SK-N-SH treated with all-trans-retinoic acid at 6 μM for 48 hours (cell line): ENCODE measurements at regions not wholly inside any gene's neighbourhood (a gene's known extent, or its start where the extent isn't known, plus 50 kb on each side); places are given as distances from the start of the nearest gene placed in this dataset.
"Not testable (repeated sequence)": the region's sequence is repeated elsewhere in the genome, so short reads cannot be mapped to it uniquely, and the experiment has no call there.

Experiments
- ATAC-seq: fragments of 200-7000 bp; cut with Tn5 transposase; 3 replicates; pipeline ENCODE4 v1.9.1; 2020; ENCODE audit warnings: mild to moderate bottlenecking, moderate library complexity
- ARNTL ChIP-seq: fragments of 450-650 bp; formaldehyde crosslinking; IDR thresholded peaks from 2 replicates; pipeline ENCODE4 v1.5.0; 2020; ENCODE audit warnings: low read depth, mild to moderate bottlenecking, moderate library complexity, borderline replicate concordance
- BACH2 ChIP-seq: fragments of 250-450 bp; sonication (Bioruptor Pico); IDR thresholded peaks from 2 replicates; pipeline ENCODE4 v1.9.0; 2021; ENCODE audit warnings: mild to moderate bottlenecking, borderline replicate concordance
- CSDC2 ChIP-seq: fragments of 250-450 bp; sonication (Bioruptor Pico); IDR thresholded peaks from 2 replicates; pipeline ENCODE4 v1.5.0; 2020; ENCODE audit warnings: mild to moderate bottlenecking, moderate library complexity
- ESRRG ChIP-seq: fragments of 250-450 bp; sonication (Bioruptor Pico); IDR thresholded peaks from 2 replicates; pipeline ENCODE4 v1.6.1; 2021; ENCODE audit warnings: mild to moderate bottlenecking
- GLIS3 ChIP-seq: fragments of 250-450 bp; sonication (Bioruptor Pico); IDR thresholded peaks from 2 replicates; pipeline ENCODE4 v1.5.0; 2020; ENCODE audit warnings: mild to moderate bottlenecking, moderate library complexity
- ISL1 ChIP-seq: fragments of 250-450 bp; sonication (Bioruptor Pico); IDR thresholded peaks from 2 replicates; pipeline ENCODE4 v2.1.2; 2022; ENCODE audit warnings: mild to moderate bottlenecking, moderate library complexity
- OSR1 ChIP-seq: fragments of 250-450 bp; sonication (Bioruptor Pico); IDR thresholded peaks from 2 replicates; pipeline ENCODE4 v1.8.0; 2022; ENCODE audit warnings: moderate library complexity, mild to moderate bottlenecking, inconsistent platforms
- PPARA ChIP-seq: fragments of 250-450 bp; sonication (Bioruptor Pico); IDR thresholded peaks from 2 replicates; pipeline ENCODE4 v1.5.0; 2020; ENCODE audit warnings: mild to moderate bottlenecking, borderline replicate concordance
- SNAI2 ChIP-seq: fragments of 250-450 bp; sonication (Bioruptor Pico); IDR thresholded peaks from 2 replicates; pipeline ENCODE4 v1.5.0; 2020; ENCODE audit warnings: mild to moderate bottlenecking, moderate library complexity
- ZFP3 ChIP-seq: fragments of 250-450 bp; sonication (Bioruptor Pico); IDR thresholded peaks from 2 replicates; pipeline ENCODE4 v1.5.0; 2020; ENCODE audit warnings: mild to moderate bottlenecking, moderate library complexity
- ZFP30 ChIP-seq: fragments of 450-650 bp; formaldehyde crosslinking; IDR thresholded peaks from 2 replicates; pipeline ENCODE4 v1.5.0; 2022; ENCODE audit warnings: mild to moderate bottlenecking, moderate library complexity
- ZNF565 ChIP-seq: fragments of 450-650 bp; formaldehyde crosslinking; conservative IDR thresholded peaks from 2 replicates; pipeline ENCODE4 v1.5.0; 2020; ENCODE audit warnings: low read depth, mild to moderate bottlenecking, moderate library complexity
- ZNF8 ChIP-seq: fragments of 450-650 bp; formaldehyde crosslinking; IDR thresholded peaks from 2 replicates; pipeline ENCODE4 v1.5.0; 2020; ENCODE audit warnings: mild to moderate bottlenecking, moderate library complexity
- TF ChIP-seq, protein P1 (sequence below): fragments of 250-450 bp; sonication (Bioruptor Pico); IDR thresholded peaks from 2 replicates; pipeline ENCODE4 v1.5.0; 2020; ENCODE audit warnings: mild to moderate bottlenecking, moderate library complexity
- TF ChIP-seq, protein P2 (sequence below): fragments of 250-450 bp; sonication (Bioruptor Pico); IDR thresholded peaks from 2 replicates; pipeline ENCODE4 v1.5.1; 2021; ENCODE audit warnings: mild to moderate bottlenecking, moderate library complexity
- TF ChIP-seq, protein P3 (sequence below): fragments of 250-450 bp; sonication (Bioruptor Pico); IDR thresholded peaks from 2 replicates; pipeline ENCODE4 v1.8.0; 2020; ENCODE audit warnings: mild to moderate bottlenecking, moderate library complexity, borderline replicate concordance
- TF ChIP-seq, protein P4 (sequence below): fragments of 250-450 bp; sonication (Bioruptor Pico); IDR thresholded peaks from 2 replicates; pipeline ENCODE4 v1.5.1; 2020; ENCODE audit warnings: low read depth, mild to moderate bottlenecking, moderate library complexity

DNA sequence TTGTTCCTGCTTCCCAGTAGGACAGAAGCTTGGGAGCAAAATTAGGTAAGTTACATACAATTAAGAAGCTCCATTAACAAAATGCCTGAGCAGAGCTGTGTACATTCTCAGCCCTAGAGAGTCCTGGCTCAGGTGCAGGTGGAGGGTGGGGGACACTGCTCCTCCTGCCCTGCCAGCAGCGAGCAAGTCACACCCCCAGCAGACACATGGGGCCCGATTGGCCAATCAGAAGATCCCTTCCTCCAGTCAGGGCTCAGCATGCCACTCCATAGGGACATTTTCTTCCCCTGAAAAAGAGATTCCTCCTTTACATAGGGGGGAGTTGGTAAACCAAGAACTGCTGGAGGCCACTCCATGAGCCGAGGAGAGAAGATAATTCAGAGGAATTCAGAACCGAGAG is 62.1 kb downstream of the PLXNA1 start (continued):
- TF ChIP-seq, protein P1, sequence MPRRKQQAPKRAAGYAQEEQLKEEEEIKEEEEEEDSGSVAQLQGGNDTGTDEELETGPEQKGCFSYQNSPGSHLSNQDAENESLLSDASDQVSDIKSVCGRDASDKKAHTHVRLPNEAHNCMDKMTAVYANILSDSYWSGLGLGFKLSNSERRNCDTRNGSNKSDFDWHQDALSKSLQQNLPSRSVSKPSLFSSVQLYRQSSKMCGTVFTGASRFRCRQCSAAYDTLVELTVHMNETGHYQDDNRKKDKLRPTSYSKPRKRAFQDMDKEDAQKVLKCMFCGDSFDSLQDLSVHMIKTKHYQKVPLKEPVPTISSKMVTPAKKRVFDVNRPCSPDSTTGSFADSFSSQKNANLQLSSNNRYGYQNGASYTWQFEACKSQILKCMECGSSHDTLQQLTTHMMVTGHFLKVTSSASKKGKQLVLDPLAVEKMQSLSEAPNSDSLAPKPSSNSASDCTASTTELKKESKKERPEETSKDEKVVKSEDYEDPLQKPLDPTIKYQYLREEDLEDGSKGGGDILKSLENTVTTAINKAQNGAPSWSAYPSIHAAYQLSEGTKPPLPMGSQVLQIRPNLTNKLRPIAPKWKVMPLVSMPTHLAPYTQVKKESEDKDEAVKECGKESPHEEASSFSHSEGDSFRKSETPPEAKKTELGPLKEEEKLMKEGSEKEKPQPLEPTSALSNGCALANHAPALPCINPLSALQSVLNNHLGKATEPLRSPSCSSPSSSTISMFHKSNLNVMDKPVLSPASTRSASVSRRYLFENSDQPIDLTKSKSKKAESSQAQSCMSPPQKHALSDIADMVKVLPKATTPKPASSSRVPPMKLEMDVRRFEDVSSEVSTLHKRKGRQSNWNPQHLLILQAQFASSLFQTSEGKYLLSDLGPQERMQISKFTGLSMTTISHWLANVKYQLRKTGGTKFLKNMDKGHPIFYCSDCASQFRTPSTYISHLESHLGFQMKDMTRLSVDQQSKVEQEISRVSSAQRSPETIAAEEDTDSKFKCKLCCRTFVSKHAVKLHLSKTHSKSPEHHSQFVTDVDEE (CRISPR knock-in tag): no peak
- TF ChIP-seq ISL1 (CRISPR knock-in tag) (no peak), ESRRG (CRISPR knock-in tag) (no peak), ZNF565 (CRISPR knock-in tag) (no peak)
- TF ChIP-seq, protein P2, sequence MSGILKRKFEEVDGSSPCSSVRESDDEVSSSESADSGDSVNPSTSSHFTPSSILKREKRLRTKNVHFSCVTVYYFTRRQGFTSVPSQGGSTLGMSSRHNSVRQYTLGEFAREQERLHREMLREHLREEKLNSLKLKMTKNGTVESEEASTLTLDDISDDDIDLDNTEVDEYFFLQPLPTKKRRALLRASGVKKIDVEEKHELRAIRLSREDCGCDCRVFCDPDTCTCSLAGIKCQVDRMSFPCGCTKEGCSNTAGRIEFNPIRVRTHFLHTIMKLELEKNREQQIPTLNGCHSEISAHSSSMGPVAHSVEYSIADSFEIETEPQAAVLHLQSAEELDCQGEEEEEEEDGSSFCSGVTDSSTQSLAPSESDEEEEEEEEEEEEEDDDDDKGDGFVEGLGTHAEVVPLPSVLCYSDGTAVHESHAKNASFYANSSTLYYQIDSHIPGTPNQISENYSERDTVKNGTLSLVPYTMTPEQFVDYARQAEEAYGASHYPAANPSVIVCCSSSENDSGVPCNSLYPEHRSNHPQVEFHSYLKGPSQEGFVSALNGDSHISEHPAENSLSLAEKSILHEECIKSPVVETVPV (CRISPR knock-in tag): no peak

DNA sequence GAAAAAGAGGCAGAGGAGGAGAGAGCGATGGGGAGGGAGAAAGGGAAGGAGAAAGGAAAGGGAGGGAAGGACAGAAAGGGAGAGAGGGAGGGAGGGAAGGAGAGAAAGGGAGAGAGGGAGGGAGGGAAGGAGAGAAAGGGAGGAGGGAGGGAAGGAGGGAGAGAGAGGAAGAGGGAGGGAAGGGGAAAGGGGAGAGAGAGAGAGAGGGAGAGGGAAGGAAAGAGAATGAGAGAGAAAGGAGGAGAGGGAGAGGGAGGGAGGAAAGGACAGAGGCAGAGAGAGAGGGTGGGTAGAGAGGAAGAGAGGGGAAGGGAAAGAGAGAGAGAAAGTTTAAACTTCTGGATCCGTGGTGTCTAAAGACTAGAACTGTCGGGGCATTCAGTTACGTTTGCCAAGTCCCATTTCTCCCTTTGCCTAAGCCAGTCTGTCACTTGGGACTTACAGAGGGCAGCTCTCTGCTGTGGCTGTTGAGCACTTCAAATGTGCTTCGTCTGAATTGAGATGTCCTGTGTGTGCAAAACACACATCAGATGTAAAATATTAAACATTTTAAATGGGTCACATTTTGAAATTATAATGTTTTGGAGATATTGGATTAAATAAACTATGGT is 62.6 kb downstream of the PLXNA1 start:
- ATAC-seq: no peak
- TF ChIP-seq OSR1 (no peak), PPARA (CRISPR knock-in tag) (no peak), ESRRG (CRISPR knock-in tag) (no peak), SNAI2 (CRISPR knock-in tag) (no peak), ZNF565 (CRISPR knock-in tag) (no peak), GLIS3 (no peak)
- TF ChIP-seq, protein P3, sequence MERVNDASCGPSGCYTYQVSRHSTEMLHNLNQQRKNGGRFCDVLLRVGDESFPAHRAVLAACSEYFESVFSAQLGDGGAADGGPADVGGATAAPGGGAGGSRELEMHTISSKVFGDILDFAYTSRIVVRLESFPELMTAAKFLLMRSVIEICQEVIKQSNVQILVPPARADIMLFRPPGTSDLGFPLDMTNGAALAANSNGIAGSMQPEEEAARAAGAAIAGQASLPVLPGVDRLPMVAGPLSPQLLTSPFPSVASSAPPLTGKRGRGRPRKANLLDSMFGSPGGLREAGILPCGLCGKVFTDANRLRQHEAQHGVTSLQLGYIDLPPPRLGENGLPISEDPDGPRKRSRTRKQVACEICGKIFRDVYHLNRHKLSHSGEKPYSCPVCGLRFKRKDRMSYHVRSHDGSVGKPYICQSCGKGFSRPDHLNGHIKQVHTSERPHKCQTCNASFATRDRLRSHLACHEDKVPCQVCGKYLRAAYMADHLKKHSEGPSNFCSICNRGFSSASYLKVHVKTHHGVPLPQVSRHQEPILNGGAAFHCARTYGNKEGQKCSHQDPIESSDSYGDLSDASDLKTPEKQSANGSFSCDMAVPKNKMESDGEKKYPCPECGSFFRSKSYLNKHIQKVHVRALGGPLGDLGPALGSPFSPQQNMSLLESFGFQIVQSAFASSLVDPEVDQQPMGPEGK: no peak
- TF ChIP-seq, protein P4, sequence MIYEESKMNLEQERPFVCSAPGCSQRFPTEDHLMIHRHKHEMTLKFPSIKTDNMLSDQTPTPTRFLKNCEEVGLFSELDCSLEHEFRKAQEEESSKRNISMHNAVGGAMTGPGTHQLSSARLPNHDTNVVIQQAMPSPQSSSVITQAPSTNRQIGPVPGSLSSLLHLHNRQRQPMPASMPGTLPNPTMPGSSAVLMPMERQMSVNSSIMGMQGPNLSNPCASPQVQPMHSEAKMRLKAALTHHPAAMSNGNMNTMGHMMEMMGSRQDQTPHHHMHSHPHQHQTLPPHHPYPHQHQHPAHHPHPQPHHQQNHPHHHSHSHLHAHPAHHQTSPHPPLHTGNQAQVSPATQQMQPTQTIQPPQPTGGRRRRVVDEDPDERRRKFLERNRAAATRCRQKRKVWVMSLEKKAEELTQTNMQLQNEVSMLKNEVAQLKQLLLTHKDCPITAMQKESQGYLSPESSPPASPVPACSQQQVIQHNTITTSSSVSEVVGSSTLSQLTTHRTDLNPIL: no peak
- TF ChIP-seq, all 23 proteins: peak for 0

DNA sequence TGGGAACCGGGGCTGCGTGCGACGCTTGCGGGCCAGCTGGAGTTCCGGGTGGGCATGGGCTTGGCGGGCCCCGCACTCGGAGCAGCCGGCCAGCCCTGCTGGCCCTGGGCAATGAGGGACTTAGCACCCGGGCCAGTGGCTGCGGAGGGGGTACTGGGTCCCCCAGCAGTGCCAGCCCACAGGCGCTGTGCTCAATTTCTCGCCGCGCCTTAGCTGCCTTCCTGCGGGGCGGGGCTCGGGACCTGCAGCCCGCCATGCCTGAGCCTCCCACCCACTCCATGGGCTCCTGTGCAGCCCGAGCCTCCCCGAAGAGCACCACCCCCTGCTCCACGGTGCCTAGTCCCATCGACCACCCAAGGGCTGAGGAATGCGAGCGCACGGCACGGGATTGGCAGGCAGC is 63.8 kb downstream of the PLXNA1 start:
- ATAC-seq: not testable (repeated sequence)

DNA sequence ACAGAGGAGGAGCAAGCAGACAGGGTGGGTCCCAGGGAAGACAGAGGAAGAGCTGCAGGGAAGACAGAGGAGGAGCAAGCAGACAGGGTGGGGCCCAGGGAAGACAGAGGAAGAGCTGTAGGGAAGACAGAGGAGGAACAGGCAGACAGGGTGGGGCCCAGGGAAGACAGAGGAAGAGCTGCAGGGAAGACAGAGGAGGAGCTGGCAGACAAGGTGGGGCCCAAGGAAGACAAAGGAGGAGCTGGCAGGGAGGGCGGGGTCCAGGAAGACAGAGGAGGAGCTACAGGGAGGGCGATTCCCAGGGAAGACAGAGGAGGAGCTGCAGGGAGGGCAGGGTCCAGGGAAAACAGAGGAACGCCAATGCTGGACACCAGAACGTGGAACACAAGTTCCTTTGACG is 66.5 kb downstream of the PLXNA1 start:
- ATAC-seq: no peak
- TF ChIP-seq BACH2 (CRISPR knock-in tag): no peak

DNA sequence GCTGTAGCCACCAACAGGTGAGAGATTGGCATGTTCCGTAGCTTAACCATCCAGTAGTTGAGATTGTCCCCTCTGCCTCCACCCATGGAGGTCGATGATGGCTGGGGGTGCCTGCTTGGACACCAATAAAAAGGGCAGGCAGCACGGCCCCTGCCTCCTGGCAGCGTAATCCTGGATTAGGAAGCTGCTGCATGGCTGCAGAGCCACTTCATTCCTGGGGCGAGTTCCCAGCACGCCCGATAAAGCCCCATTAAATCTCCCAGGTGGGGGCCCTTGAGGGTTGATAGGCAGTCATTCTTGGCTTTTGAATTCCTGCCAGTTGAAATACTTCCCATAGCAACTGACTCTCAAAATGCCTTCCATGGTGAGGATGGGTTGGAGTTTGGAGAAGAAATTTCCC is 67.8 kb downstream of the PLXNA1 start:
- ATAC-seq: no peak
- TF ChIP-seq ZNF8 (CRISPR knock-in tag): no peak
- TF ChIP-seq, protein P3: no peak
- TF ChIP-seq ARNTL (CRISPR knock-in tag): no peak
- no peak for TF ChIP-seq BACH2 (CRISPR knock-in tag)
- no peak for TF ChIP-seq ZFP3 (CRISPR knock-in tag)
- TF ChIP-seq, protein P2 (CRISPR knock-in tag): no peak
- TF ChIP-seq ZFP30: no peak
- TF ChIP-seq CSDC2 (CRISPR knock-in tag): no peak
- TF ChIP-seq ISL1 (CRISPR knock-in tag): no peak
- no peak for TF ChIP-seq GLIS3
- TF ChIP-seq, protein P1 (CRISPR knock-in tag): no peak
- no peak for TF ChIP-seq ZNF565 (CRISPR knock-in tag)
